Breast epithelium (tissue), 3 donors: ENCODE measurements at regions not wholly inside any gene's neighbourhood (a gene's known extent, or its start where the extent isn't known, plus 50 kb on each side); places are given as distances from the start of the nearest gene placed in this dataset.

Source experiments
- CTCF ChIP-seq, 3 donors: fragments of 450-650 bp; IDR thresholded peaks; one replicate each; pipeline ENCODE4 v1.5.1; 2016 to 2017; ENCODE audit warnings: antibody characterized with exemption in 3 of 3, mild to moderate bottlenecking in 3 of 3, moderate library complexity in 3 of 3
- POLR2AphosphoS5 ChIP-seq, 3 donors: sonication (generic); formaldehyde crosslinking; IDR thresholded peaks; one replicate each; pipeline ENCODE4 v1.6.1; 2017; ENCODE audit warnings: antibody characterized with exemption in 3 of 3

GRCh38 chr2:22903616-22904015 lies 481.4 kb upstream of the KLHL29 start:
- TF ChIP-seq CTCF (IDR thresholded peaks at IDR 0.05): no peak
- no peak for TF ChIP-seq POLR2AphosphoS5 (IDR thresholded peaks at IDR 0.05)
